T-helper 2 cell treated with Interferon-gamma antibody and Interleukin-4, amounts not matched to agents 5 μg/mL and 100 μg/mL, for 36 hours (primary cell): ENCODE measurements at regions not wholly inside any gene's neighbourhood (a gene's known extent, or its start where the extent isn't known, plus 50 kb on each side); places are given as distances from the start of the nearest gene placed in this dataset.

Source experiments
- DNase-seq: peaks from one replicate; pipeline ENCODE4 v3.0.0; 2021; ENCODE audit warnings: low spot score
- H3K27ac Mint-ChIP-seq: one replicate; pipeline ENCODE4 v1.8.0; 2021; ENCODE audit warnings: mild to moderate bottlenecking, mixed read lengths
- H3K27me3 Mint-ChIP-seq: one replicate; pipeline ENCODE4 v1.8.0; 2021; ENCODE audit warnings: low read depth, mixed read lengths
- H3K36me3 Mint-ChIP-seq: one replicate; pipeline ENCODE4 v1.8.0; 2021; ENCODE audit warnings: low read depth, mixed read lengths
- H3K4me1 Mint-ChIP-seq: one replicate; pipeline ENCODE4 v1.8.0; 2021; ENCODE audit warnings: low read depth, mixed read lengths
- H3K4me3 Mint-ChIP-seq: one replicate; pipeline ENCODE4 v1.8.0; 2022; ENCODE audit warnings: mild to moderate bottlenecking, moderate library complexity, mixed read lengths
- H3K9me3 Mint-ChIP-seq: one replicate; pipeline ENCODE4 v1.8.0; 2021; ENCODE audit warnings: mixed read lengths

- Mint-ChIP-seq H3K27ac (no peak overlapping the region), H3K4me1 (no peaks in the 10 kb centered on the region), H3K9me3 (no peaks in the 10 kb centered on the region), H3K4me3 (no peak overlapping the region), H3K27me3 (no peaks in the 10 kb centered on the region), H3K36me3 (no peaks in the 10 kb centered on the region)
- DNase-seq: no peak
These were observed 77.1 kb upstream of the SLC4A10 start for GRCh38 chr2:161547130-161547529.

- H3K9me3 Mint-ChIP-seq: no peaks in the 10 kb centered on the region
- no peak overlapping the region for H3K27ac Mint-ChIP-seq
- no peak for DNase-seq
- no peak overlapping the region for H3K4me3 Mint-ChIP-seq
- H3K27me3 Mint-ChIP-seq: peaks cover 12% of the 10 kb centered on the region
- no peaks in the 10 kb centered on the region for H3K36me3 Mint-ChIP-seq
- H3K4me1 Mint-ChIP-seq: no peaks in the 10 kb centered on the region
These were observed 72.2 kb upstream of the SLC4A10 start for GRCh38 chr2:161552015-161552414.

GRCh38 chr2:161555826-161556225 is 68.4 kb upstream of the SLC4A10 start:
- no peak overlapping the region for H3K4me3 Mint-ChIP-seq
- no peak for DNase-seq
- no peaks in the 10 kb centered on the region for H3K9me3 Mint-ChIP-seq
- H3K27ac Mint-ChIP-seq: no peak overlapping the region
- H3K4me1 Mint-ChIP-seq: no peaks in the 10 kb centered on the region
- no peaks in the 10 kb centered on the region for H3K36me3 Mint-ChIP-seq
- peaks cover 16% of the 10 kb centered on the region for H3K27me3 Mint-ChIP-seq

- H3K27me3 Mint-ChIP-seq: peaks cover 16% of the 10 kb centered on the region
- H3K9me3 Mint-ChIP-seq: no peaks in the 10 kb centered on the region
- DNase-seq: no peak
- no peak overlapping the region for H3K27ac Mint-ChIP-seq
- H3K36me3 Mint-ChIP-seq: no peaks in the 10 kb centered on the region
- H3K4me3 Mint-ChIP-seq: no peak overlapping the region
- no peaks in the 10 kb centered on the region for H3K4me1 Mint-ChIP-seq
These were observed 67.8 kb upstream of the SLC4A10 start for GRCh38 chr2:161556440-161556839.

- H3K9me3 Mint-ChIP-seq: no peaks in the 10 kb centered on the region
- DNase-seq: no peak
- no peak overlapping the region for H3K27ac Mint-ChIP-seq
- H3K27me3 Mint-ChIP-seq: peaks cover 18% of the 10 kb centered on the region
- no peak overlapping the region for H3K4me3 Mint-ChIP-seq
- H3K4me1 Mint-ChIP-seq: no peaks in the 10 kb centered on the region
- no peaks in the 10 kb centered on the region for H3K36me3 Mint-ChIP-seq
These were observed 66.7 kb upstream of the SLC4A10 start for GRCh38 chr2:161557538-161557937.

- H3K27ac Mint-ChIP-seq: no peak overlapping the region
- H3K4me3 Mint-ChIP-seq: no peak overlapping the region
- peaks cover 31% of the 10 kb centered on the region for H3K9me3 Mint-ChIP-seq
- no peaks in the 10 kb centered on the region for H3K36me3 Mint-ChIP-seq
- no peak for DNase-seq
- no peaks in the 10 kb centered on the region for H3K4me1 Mint-ChIP-seq
- H3K27me3 Mint-ChIP-seq: peaks cover 2% of the 10 kb centered on the region
These were observed 59.3 kb upstream of the SLC4A10 start for GRCh38 chr2:161564906-161565305.

- peaks cover 4% of the 10 kb centered on the region for H3K4me1 Mint-ChIP-seq
- H3K27ac Mint-ChIP-seq: no peak overlapping the region
- no peak for DNase-seq
- H3K27me3 Mint-ChIP-seq: no peaks in the 10 kb centered on the region
- no peaks in the 10 kb centered on the region for H3K36me3 Mint-ChIP-seq
- H3K4me3 Mint-ChIP-seq: no peak overlapping the region
- peaks cover 18% of the 10 kb centered on the region for H3K9me3 Mint-ChIP-seq
These were observed 54.8 kb upstream of the SLC4A10 start for GRCh38 chr2:161569401-161569800.

- peaks cover 4% of the 10 kb centered on the region for H3K4me1 Mint-ChIP-seq
- H3K27ac Mint-ChIP-seq: no peak overlapping the region
- H3K36me3 Mint-ChIP-seq: no peaks in the 10 kb centered on the region
- no peak overlapping the region for H3K4me3 Mint-ChIP-seq
- peaks cover 7% of the 10 kb centered on the region for H3K9me3 Mint-ChIP-seq
- no peaks in the 10 kb centered on the region for H3K27me3 Mint-ChIP-seq
- DNase-seq: no peak
These were observed 53.7 kb upstream of the SLC4A10 start for GRCh38 chr2:161570424-161571050.

GRCh38 chr2:161571051-161571429 is 53.2 kb upstream of the SLC4A10 start:
- no peak overlapping the region for H3K27ac Mint-ChIP-seq

More at GRCh38 chr2:161571051-161571429, 53.2 kb upstream of the SLC4A10 start:
- Mint-ChIP-seq H3K4me3 (no peak overlapping the region), H3K9me3 (peaks cover 2% of the 10 kb centered on the region), H3K4me1 (peaks cover 4% of the 10 kb centered on the region), H3K36me3 (no peaks in the 10 kb centered on the region), H3K27me3 (no peaks in the 10 kb centered on the region)
- no peak for DNase-seq
